GM21447 (cell line): ENCODE measurements at regions not wholly inside any gene's neighbourhood (a gene's known extent, or its start where the extent isn't known, plus 50 kb on each side); places are given as distances from the start of the nearest gene placed in this dataset.
"Not testable (repeated sequence)": the region's sequence is repeated elsewhere in the genome, so short reads cannot be mapped to it uniquely, and the experiment has no call there.

Source experiments
- ATAC-seq: cut with Tn5 transposase; IDR thresholded peaks from one replicate; pipeline ENCODE4 v1.9.1; 2021; ENCODE audit not compliant: unreplicated experiment

GRCh38 chr4:152073351-152074087 lies 312.7 kb upstream of the GATB start:
- ATAC-seq: no peak

- no peak for ATAC-seq
These were observed 312.1 kb upstream of the GATB start for GRCh38 chr4:152072906-152073305.

- ATAC-seq: no peak
These were observed 311.2 kb upstream of the GATB start for GRCh38 chr4:152072001-152072485.

GRCh38 chr4:152070854-152071253 lies 310.0 kb upstream of the GATB start:
- no peak for ATAC-seq

- no peak for ATAC-seq
These were observed 308.1 kb upstream of the GATB start for GRCh38 chr4:152068866-152069265.

- no peak for ATAC-seq
These were observed 304.7 kb upstream of the GATB start for GRCh38 chr4:152065545-152065944.

GRCh38 chr4:152064753-152065152 lies 303.9 kb upstream of the GATB start:
- ATAC-seq: no peak

- no peak for ATAC-seq
These were observed 303.5 kb upstream of the GATB start for GRCh38 chr4:152064282-152064681.

- ATAC-seq: no peak
These were observed 302.9 kb upstream of the GATB start for GRCh38 chr4:152063621-152064240.

- no peak for ATAC-seq
These were observed 302.3 kb upstream of the GATB start for GRCh38 chr4:152062936-152063620.

- ATAC-seq: no peak
These were observed 293.9 kb upstream of the GATB start for GRCh38 chr4:152054731-152055130.

- ATAC-seq: no peak
These were observed 291.7 kb upstream of the GATB start for GRCh38 chr4:152052451-152053057.

GRCh38 chr4:152051332-152051731 lies 290.5 kb upstream of the GATB start:
- not testable (repeated sequence) for ATAC-seq

GRCh38 chr4:152050106-152050505 lies 289.3 kb upstream of the GATB start:
- no peak for ATAC-seq

- ATAC-seq: no peak
These were observed 286.6 kb upstream of the GATB start for GRCh38 chr4:152047451-152047850.

GRCh38 chr4:152045807-152046571 lies 285.2 kb upstream of the GATB start:
- peak; percentile 65 for ATAC-seq

GRCh38 chr4:152045449-152045806 lies 284.6 kb upstream of the GATB start:
- peak; percentile 64 for ATAC-seq

- ATAC-seq: no peak
These were observed 283.7 kb upstream of the GATB start for GRCh38 chr4:152044331-152045036.

- ATAC-seq: no peak
These were observed 280.5 kb upstream of the GATB start for GRCh38 chr4:152041295-152041694.

GRCh38 chr4:152039691-152040090 lies 278.9 kb upstream of the GATB start:
- ATAC-seq: no peak
